G401 (cell line): ENCODE measurements at regions not wholly inside any gene's neighbourhood (a gene's known extent, or its start where the extent isn't known, plus 50 kb on each side); places are given as distances from the start of the nearest gene placed in this dataset.
"Not testable (repeated sequence)": the region's sequence is repeated elsewhere in the genome, so short reads cannot be mapped to it uniquely, and the experiment has no call there.

Experiments used
- DNase-seq: peaks from one replicate; pipeline ENCODE4 v3.0.0-alpha.2; 2015; ENCODE audit warnings: low spot score
- in situ Hi-C: cut with HindIII; loops from 2 replicates; pipeline ENCODE4 v1.10.0; 2016; ENCODE audit warnings: low sequenced_read_pairs, mixed read lengths

DNA sequence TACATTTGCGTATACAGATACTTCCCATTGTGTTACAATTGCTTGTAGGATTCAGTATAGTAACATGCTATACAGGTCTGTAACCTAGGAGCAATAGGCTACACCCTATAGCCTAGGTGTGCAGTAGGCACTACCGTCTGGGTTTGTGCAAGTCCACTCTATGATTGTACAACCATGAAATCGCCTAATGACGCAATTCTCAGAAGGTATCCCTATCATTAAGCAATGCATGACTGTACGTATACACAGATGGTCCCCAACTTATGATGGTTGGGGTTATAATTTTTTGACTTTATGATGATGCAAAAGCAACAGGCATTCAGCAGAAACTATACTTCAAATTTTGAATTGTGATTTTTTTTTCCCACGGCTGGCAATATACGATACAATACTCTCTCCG, 458.2 kb upstream of the NOX3 start:
- no peak for DNase-seq
- in situ Hi-C loops = no loop called here

DNA sequence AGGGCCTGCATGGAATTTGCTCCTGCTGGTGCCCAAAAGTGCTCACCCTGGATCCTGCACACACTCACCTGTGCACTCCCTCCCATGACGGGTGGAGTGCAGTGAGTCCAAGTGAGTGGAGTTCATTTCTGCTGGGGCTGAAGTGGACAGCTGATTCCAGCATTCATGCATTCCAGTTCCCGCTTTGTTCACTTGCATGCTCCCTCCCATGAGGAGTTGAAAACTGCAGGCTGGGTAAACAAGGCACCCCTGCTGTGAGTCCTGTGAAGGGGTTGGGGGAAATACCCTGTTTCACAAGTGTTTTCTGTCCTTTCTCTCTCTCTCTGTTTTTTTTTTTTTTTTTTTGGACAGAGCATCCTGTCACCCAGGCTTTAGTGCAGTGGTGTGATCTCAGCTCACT, 454.1 kb upstream of the NOX3 start:
- no peak for DNase-seq
- in situ Hi-C loops = no loop called here

DNA sequence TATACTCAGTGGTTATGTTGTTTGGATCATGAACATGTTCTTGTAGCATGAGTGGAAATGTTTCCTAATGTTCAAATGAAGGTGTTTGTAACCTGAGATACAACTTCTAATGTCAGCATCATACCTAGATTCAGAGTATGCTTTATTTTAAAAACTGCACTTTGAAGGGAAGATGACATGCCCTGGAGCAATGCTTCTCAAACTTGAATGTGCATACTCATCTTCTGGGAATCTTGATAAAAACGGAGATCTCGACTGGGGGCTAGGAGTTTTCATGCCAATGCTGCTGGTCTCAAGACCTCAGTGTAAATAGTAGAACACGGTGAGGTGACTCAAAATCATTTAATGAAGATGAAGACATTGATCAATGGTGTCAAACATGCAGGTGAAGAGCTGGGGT, 440.0 kb upstream of the NOX3 start:
- in situ Hi-C loops = no loop called here

DNA sequence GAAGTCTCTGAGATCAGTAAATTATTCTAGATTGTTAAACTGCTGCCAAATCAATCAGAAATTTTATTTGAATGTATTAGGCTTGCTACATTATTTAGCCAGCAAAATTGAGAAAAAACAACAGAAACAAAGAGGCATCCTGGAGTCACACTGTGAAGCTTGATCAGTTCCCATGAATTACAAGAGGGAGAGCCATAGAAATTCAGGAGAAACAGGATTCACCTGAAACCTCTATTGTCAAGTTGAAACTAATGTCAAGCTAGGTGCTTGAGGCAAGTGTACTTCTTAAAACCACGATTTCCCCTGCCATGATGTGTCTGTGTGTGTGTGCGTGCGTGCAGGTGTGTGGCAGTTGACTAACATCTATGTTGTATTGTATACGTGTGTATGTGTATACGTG, 439.1 kb upstream of the NOX3 start:
- in situ Hi-C loops = no loop called here
- no peak for DNase-seq

More for the DNA sequence above, 440.0 kb upstream of the NOX3 start:
- DNase-seq = no peak

DNA sequence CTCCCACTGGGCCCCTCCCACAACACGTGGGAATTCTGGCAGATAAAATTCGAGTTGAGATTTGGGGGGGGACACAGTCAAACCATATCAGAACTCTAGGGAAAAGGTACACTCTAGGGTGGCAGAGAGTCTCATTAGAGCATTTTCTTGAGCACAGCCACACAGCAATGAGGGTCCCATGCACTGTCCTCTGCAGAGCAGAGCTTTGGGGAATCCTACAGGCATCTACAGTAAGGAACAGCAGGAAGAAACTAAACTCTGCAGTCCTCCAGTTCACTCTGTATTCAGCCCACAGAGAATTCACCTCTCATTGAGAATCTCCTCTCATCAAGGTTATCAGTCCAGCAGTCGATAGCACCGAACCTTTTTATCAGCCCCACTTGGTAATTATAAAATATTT, 438.6 kb upstream of the NOX3 start:
- DNase-seq = no peak
- in situ Hi-C loops = no loop called here

DNA sequence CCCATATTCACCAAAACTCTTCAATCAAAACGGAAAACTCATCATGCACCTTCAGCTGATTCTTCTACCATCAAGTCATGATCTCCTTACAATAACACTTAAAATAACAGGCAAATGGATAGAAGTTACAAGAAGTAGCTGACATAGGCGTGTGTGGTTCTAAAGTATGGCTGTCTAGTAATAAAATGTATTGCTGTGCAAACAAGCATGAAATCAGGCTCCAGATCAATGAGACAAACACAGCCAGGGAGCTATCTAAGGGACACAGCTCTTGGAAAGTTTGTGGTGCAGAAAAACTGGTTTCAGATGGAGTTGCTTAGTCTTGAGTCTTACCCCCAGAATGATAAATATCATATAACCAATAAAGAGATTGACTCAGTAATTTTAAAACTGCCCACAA, 434.8 kb upstream of the NOX3 start:
- in situ Hi-C loops = no loop called here
- DNase-seq = no peak

DNA sequence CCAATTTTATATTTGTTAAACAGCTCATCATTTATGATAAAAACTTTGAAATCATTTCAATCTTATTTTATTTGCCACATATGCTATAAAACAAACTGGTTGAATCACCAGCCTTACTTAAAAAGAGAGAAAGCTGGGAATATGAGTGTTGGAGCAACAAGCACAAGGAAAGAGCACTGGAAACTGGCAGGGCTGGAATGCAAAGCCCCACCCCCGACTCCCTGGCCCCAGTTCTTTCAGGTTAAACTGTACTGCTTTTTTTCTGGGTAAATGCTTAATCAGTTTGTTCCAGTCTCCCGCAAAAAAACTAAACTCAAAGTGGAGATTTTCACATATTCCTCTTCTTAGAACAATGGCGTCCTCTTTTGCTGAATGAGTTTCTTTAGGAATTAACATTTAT, 433.8 kb upstream of the NOX3 start:
- in situ Hi-C loops = no loop called here
- DNase-seq = no peak

DNA sequence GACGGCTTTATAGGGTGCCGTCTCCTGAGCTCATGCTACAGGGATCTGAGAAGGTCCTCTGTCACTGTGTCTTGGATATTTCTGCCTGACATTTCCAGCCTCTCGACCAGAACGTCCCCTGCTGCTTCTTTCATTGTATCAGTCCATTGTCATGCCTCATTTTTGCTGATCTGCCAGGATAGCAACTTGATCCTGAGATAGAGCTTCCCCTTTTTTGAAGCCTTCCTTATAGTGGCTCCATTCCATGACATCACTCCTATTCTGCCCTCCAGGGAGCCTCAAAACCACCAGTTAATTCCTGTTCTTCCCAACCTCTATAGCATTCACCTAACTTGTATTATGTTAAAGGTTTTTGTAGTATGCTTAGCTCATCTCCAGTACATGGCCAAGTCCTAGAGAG, 431.8 kb upstream of the NOX3 start:
- DNase-seq = no peak
- in situ Hi-C loops = no loop called here

DNA sequence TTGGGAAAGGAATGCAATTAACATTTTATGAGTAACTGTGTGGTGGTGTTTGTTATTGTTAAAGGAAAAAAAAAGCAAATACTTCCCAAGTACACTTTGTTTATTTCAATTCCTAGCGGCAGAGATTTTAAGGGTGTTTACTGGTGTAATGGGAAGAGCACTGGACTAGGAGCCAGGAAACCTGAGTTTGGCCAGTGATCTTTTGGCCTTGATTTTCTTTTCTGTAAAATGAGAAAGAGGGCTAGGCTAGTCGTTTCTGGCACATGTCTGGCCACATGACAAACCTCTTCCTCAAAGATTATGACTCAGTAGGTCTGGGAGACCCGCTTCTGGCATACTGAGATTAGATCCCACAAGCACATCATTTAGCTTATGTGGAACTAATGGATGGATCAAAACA, 428.1 kb upstream of the NOX3 start:
- in situ Hi-C loops = no loop called here
- no peak for DNase-seq

DNA sequence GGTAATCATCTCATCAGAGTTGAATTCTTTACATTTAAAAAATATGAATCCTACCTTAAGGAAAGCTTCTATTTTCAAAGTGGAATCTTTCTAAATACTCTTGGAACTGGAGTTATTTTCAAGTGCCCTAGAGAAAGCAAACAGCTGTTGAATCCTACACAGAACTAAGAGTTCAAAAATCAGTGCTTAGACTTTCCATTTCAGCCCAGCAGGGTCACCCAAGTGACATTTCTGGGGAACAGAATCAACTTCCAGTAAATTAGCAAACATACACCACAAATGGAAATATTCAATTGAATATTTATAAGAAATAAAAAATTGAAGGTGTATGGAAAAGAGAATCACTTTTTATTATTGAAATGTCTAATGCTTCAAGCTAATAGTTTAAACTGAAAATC, 427.7 kb upstream of the NOX3 start:
- in situ Hi-C loops = no loop called here

DNA sequence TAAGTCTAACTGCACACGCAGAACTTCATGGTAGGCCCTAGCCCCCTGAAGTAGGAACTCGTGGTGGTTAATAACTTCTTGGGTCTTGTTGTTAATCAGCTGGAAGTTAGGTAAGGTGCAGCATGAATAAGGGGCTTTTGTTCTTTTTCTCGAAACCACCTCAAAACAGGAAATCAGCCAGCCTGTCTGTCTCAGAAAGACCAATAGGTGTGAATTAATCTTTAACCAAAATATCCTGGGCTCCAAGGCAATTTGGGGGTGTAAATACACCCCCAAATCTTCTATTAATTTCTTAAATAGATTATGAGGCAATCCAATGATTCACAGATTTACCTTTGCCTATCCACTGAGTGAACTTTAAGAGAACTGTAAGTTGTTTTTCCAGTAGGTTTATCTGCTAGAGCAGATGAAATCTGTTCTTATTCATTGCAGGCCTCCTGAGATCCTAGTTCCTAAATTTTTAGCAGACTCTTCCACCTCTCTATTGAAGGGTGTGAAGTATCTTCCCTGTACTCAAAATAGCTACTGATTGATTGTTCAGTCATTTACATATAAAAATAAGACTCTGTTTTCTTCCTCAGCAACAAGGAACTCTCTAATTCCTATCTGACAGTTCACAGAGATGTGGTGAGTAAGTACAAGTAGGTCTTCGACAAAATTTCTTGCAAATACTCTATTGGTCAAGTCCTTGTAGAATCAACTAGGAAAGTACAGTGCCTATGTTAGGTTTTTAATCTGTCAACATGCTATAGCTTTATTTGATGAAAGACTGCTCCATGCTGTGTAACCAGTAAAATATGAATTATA, 427.1 kb upstream of the NOX3 start:
- in situ Hi-C loops = no loop called here
- no peak for DNase-seq

More for the DNA sequence above, 427.7 kb upstream of the NOX3 start:
- no peak for DNase-seq

DNA sequence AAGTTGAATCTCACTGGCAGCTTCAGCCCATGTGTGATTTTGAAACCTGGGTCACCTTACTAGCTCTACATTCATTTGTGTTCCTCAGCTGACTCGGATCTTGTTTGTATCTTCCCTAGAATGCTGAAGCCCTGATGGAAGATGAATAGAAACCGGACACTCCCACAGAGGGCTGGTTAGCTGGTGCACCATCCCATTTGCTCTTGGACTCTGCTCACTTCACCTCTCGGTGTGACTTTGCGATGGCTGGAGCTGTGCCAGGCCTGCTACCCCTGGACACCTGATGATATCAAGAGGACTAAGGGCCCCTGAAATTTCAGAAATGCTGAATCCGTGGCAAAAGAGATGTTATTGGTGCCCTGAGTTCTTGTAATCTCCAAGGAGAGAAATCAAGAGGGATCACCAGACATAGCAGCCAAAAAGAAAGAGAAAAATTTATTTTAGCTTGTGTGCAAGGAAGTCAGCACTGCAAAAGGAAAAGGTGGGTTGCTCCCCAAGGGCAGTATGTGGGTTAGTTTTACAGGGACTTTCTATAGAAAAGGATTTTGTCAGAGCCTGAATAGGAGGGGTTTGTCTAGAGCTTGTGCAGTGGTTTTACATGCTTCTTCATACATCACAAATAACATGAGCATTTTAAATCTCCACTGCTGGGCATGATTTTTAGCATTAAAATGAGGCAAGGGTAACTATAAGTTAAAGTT, 426.3 kb upstream of the NOX3 start:
- in situ Hi-C loops = no loop called here
- no peak for DNase-seq

DNA sequence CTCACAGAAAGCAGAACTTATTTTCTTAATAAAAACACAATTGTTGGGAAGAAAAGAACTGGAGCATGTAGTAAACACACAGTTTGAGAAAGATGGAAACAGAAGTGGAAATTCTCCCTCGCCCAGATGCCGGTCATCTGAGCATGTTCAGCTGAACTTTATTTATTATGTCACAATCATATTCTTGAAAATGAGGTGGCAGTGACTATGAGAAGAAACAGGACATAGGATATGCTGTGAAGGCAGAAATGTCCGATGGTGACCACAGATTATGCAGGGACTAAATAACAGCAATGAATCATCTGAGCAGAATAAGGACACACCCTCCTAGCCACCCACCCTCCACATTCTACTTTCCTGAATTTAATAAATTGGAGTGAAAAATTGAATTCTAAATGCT, 425.3 kb upstream of the NOX3 start:
- no peak for DNase-seq

DNA sequence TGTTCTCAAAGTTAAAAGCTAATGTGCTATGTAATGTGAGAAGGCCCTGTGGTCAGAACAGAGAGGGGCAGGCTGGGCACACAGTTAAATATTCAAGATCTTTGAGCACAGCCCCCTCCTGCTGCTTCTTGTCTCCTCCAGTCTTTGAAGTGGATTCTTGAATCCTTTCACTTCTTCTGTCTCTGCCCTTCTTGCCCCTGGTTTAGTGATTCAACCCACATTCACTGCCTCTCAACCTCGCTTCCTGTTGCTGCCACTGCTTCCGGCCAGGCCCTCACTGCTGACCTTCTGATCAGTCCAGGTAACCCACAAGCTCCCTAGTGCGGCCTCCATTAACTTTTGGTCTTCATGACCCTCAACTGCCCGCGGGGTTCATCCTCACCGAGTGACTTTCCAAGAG, 417.3 kb upstream of the NOX3 start:
- no peak for DNase-seq
- in situ Hi-C loops = no loop called here

More for the DNA sequence above, 425.3 kb upstream of the NOX3 start:
- in situ Hi-C loops = no loop called here

DNA sequence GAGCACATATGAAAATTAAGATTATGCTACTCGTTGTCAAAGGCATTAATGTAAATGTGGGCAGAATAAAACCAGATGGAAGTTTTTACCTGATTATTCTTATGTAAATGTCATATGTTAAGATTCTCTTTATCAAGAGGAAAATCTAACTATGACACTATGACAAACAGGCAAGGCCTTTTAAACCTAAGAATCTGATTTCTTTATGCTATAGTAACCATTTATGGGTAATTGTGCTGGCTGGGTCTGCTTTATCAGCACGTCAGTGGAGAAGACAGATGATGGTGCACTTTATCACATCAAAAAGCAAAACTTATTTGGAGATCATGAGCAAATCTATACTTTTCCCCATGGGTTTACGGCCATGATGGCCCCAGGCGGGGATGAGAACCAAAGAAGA, 412.0 kb upstream of the NOX3 start:
- in situ Hi-C loops = no loop called here
- DNase-seq = no peak

DNA sequence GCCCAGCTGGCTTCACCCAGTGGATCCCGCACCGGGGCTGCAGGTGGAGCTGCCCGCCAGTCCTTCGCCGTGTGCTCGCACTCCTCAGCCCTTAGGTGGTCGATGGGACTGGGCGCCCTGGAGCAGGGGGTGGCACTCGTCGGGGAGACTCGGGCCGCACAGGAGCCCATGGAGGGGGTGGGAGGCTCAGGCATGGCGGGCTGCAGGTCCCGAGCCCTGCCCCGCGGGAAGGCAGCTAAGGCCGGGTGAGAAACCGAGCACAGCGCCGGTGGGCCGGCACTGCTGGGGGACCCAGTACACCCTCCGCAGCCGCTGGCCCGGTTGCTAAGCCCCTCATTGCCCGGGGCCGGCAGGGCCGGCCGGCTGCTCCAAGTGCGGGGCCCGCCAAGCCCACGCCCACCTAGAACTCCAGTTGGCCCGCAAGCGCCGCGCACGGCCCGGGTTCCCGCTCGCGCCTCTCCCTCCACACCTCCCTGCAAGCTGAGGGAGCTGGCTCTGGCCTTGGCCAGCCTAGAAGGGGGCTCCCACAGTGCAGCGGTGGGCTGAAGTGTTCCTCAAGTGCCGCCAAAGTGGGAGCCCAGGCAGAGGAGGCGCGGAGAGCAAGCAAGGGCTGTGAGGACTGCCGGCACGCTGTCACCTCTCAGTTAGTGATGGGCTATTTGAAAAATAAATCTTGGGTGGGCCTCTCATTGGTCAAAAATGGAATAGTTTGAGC, 411.2 kb upstream of the NOX3 start:
- in situ Hi-C loops, DNase-seq: not testable (repeated sequence)

DNA sequence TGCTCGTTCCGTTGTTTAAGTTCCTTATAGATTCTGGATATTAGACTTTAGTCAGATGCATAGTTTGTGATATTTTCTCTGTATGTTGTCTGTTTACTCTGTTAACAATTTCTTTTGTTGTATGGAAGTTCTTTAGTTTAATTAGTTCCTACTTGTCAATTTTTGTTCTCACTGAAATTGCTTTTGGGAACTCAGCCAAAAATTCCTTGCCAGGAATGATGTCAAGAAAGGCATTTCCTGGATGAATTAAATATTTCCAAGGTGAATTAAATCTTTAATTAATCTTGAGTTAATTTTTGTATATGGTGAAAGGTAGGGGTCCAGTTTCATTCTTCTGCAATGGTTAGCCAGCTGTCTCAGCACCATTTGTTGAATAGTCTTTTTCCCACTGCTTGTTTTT, 406.2 kb upstream of the NOX3 start:
- in situ Hi-C loops = no loop called here
- no peak for DNase-seq

DNA sequence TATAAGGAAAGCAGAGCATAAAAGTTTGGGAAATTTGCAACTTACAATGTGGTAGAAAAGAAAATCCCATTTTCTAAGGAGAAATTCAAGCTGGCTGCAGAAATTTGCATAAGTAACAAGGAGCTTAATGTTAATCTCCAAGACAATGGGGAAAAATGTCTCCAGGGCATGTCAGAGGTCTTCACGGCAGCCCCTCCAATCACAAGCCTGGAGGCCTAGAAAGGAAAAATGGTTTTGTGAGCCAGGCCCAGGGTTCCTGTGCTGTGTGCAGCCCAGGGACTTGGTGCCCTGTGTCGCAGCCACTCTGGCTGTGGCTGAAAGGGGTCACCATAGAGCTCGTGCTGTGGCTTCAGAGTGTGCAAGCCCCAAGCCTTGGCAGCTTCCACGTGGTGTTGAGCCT, 403.3 kb upstream of the NOX3 start:
- in situ Hi-C loops, DNase-seq: not testable (repeated sequence)

DNA sequence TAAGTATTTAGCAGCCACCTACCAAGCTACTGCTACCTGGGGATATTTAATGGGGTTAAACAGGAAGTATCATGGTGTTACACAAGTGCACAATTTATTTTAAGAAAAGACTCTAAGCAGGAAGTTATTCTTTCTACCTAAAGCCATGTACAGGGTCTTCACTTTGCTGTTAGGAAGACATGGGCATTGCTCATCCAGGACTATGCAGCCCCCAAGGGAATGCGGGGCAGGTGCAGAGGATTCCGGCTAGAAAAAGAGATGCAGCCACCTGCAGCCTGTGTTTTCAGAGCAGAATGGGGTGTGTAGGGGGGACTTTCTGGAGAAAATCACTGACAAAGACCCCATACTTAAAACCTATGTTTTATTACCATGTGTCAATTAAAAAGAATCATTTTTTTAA, 399.1 kb upstream of the NOX3 start:
- DNase-seq = no peak
- in situ Hi-C loops = no loop called here

DNA sequence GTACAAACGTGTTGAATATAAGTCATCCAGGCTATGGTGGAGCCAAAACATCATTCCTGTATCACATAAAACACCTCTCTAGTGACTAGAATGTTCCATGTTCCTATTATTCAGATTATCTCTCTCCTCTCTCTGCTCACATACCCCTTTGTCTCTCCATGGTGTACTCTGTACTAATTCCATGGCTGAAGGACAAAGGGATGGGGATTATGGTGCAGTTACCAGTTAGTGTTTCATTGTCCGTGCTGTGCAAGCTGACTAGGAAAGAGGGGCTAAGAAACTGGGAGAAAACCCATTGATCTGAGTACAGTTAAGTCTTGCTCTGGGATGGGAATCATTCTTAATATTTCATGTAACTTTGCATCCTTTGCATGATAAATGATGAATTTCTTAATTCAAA, 397.4 kb upstream of the NOX3 start:
- no peak for DNase-seq
- in situ Hi-C loops = no loop called here
